Right cardiac atrium (tissue), 5 donors: ENCODE measurements at regions not wholly inside any gene's neighbourhood (a gene's known extent, or its start where the extent isn't known, plus 50 kb on each side); places are given as distances from the start of the nearest gene placed in this dataset.

Experiments used
- ATAC-seq, 2 donors: fragments of 200-7000 bp; cut with Tn5 transposase; one replicate each; pipeline versions ENCODE4 v1.8.0 to v1.9.1; 2020; ENCODE audit warnings: moderate library complexity in 2 of 2, mild to moderate bottlenecking in 1 of 2
- DNase-seq, 3 donors: peaks; one replicate each; pipeline ENCODE4 v3.0.0-alpha.2; 2020
- H3K27ac ChIP-seq: one replicate; pipeline ENCODE4 v1.5.1; 2013; ENCODE audit warnings: mild to moderate bottlenecking, low read length, control low read depth, moderate library complexity
- H3K27me3 ChIP-seq: one replicate; pipeline ENCODE4 v1.6.1; 2013; ENCODE audit not compliant: control insufficient read depth, insufficient read depth
- H3K4me1 ChIP-seq: one replicate; pipeline ENCODE4 v1.6.1; 2013; ENCODE audit warnings: low read length; ENCODE audit not compliant: control insufficient read depth, insufficient read depth
- H3K4me3 ChIP-seq: one replicate; pipeline ENCODE4 v1.5.1; 2013; ENCODE audit warnings: low read length, control low read depth
- H3K9me3 ChIP-seq: one replicate; pipeline ENCODE4 v1.6.1; 2013; ENCODE audit warnings: low read length; ENCODE audit not compliant: control insufficient read depth
- WGBS: extraction: QIAGEN DNeasy Blood & Tissue Kit; methylation state at CpG from one replicate; pipeline ENCODE4 v1.1.7; 2013; 5-methylcytosine and 5-hydroxymethylcytosine counted together
- intact Hi-C, 4 donors: fragments of 100-400 bp; cut with DNase I; formaldehyde crosslinking; loops; one replicate each; pipeline versions ENCODE4 v1.11.0 to v1.14.0; 2022 to 2023
- donor health status: healthy with polysubstance abuse.
- donor health status: DM: no; HTN: yes; CAD: no.
- donor health status: DM: no; HTN: no; CAD: no.
- donor health status: DM: no; HTN: yes; CAD: no; lungs with severe emphysema.
- donor health status: DM: yes; HTN: yes; CAD: no.

DNA sequence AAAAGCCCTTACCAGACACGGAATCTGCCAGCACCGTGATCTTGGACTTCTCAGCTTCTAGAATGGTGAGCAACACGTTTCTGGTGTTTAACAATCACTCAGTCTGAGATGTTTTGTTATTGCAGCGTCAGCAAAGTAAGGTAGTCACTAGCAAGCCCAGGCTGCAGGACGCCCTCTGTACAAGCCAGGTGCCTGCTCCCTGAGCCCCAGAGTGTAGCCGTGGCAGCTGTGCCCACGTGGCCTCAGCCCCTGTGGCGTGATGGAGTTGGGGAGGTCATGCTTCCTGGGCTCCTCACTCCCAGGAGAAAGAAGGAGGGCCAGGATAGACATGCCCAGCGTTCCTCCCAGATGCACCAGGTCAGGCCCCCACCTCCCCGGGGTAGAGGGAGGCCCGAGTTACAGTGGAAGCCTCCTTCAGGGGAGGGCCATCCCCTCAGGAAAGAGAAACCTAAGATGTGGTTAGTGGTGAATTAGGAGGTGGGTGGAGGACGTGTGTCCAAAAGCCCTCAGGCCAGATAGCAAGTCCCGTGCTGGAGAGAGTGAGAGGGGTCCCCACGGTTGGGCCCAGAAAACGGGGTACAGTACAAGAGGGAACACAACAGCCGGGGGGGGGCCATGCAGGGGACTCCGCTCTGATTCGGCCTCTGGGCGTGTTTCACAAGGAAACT is 169.6 kb upstream of the SOX1 start:
- ATAC-seq: no peak
- Histone ChIP-seq H3K27ac (no peak overlapping the region), H3K27me3 (no peaks in the 10 kb centered on the region), H3K4me1 (no peaks in the 10 kb centered on the region), H3K9me3 (no peaks in the 10 kb centered on the region), H3K4me3 (no peak overlapping the region)
- no peak for DNase-seq
- 71% methylated on average over 19 of the region's 19 CpGs for WGBS
- intact Hi-C loops: no loop called here

- Histone ChIP-seq H3K27me3 (no peaks in the 10 kb centered on the region), H3K4me1 (no peaks in the 10 kb centered on the region), H3K27ac (no peak overlapping the region), H3K4me3 (no peak overlapping the region), H3K9me3 (no peaks in the 10 kb centered on the region)
- ATAC-seq (no peak), DNase-seq (no peak)
- intact Hi-C loops: no loop called here
- 69% methylated on average over 9 of the region's 9 CpGs for WGBS
Observed at GRCh38 chr13:111897846-111898215, 169.1 kb upstream of the SOX1 start.

DNA sequence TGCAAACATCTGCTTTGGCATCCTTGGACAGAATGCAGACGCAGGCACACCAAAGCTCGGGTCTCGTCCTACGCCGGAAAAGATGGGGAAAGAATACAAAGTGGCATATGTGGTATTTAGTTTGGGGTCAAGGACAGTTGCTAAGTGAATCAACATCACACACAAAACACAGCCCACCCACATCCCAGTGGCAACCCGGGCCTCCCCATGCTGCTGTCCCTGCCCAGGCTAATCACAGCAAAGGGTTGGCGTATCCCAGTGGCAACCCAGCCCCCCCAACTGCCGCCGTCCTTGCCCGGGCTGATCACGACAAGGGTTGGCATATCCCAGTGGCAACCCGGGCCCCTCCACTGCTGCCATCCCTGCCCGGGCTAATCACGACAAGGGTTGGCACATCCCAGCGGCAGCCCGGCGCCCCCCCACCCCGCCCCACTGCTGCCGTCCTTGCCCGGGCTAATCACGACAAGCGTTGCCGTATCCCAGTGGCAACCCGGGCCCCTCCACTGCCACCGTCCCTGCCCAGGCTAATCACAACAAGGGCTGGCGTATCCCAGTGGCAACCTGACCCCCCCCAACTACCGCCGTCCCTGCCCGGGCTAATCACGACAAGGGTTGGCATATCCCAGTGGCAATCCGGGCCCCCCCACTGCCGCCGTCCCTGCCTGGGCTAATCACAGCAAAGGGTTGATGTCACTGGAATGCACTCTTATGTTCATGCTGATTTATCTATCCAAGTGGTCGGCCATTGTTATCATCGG is 167.8 kb upstream of the SOX1 start:
- 83% methylated on average over 35 of the region's 35 CpGs for WGBS
- DNase-seq (no peak), ATAC-seq (no peak)
- Histone ChIP-seq H3K9me3 (no peaks in the 10 kb centered on the region), H3K4me1 (no peaks in the 10 kb centered on the region), H3K27ac (no peak overlapping the region), H3K27me3 (no peaks in the 10 kb centered on the region), H3K4me3 (no peak overlapping the region)
- intact Hi-C loops: no loop called here

GRCh38 chr13:111899714-111900389 is 167.1 kb upstream of the SOX1 start:
- DNase-seq: no peak
- ATAC-seq: no peak
- intact Hi-C loops: no loop called here
- 82% methylated on average over 15 of the region's 15 CpGs for WGBS
- Histone ChIP-seq H3K4me3 (no peak overlapping the region), H3K4me1 (no peaks in the 10 kb centered on the region), H3K27ac (no peak overlapping the region), H3K27me3 (no peaks in the 10 kb centered on the region), H3K9me3 (no peaks in the 10 kb centered on the region)

DNA sequence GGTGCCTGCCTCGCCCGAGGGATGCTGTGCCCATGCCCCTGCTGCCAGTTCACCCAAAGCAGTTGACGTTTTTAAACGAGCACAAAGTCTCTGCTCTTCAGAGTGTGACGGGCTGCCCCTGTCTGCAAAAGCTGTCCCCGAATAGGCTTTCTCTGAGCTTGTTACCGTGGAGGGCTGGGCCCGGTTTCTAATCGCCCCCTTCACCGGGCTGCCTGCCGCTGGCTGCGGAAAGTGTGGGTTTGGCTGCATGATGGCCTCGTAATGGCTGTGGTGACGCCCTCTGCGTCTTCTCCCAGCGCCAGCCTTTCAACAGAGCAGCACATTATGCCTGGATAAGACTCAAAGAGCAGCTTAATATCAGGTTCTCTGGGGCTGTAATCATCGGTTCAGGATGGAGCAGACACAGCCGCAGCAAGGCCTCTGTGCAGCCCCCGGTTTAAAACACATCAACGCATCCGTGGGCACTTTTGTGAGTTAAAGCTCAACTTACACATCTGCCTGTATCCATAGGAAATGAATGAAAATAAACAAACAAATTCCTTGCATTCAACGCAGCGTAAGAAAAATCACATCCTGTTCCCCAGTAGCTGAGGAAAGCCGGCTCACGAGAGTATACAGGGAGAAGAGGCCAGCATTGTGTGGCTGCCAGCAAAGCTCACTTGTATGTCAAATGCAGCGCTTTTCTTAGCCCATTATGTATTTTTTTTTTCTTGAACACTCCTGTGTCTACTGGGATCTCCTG is 166.4 kb upstream of the SOX1 start:
- H3K4me1 ChIP-seq: no peaks in the 10 kb centered on the region
- no peaks in the 10 kb centered on the region for H3K9me3 ChIP-seq
- ATAC-seq: no peak
- no peak for DNase-seq
- no peak overlapping the region for H3K4me3 ChIP-seq
- H3K27me3 ChIP-seq: no peaks in the 10 kb centered on the region
- H3K27ac ChIP-seq: no peak overlapping the region
- WGBS: 42% methylated on average over 26 of the region's 26 CpGs
- intact Hi-C loops: no loop called here

DNA sequence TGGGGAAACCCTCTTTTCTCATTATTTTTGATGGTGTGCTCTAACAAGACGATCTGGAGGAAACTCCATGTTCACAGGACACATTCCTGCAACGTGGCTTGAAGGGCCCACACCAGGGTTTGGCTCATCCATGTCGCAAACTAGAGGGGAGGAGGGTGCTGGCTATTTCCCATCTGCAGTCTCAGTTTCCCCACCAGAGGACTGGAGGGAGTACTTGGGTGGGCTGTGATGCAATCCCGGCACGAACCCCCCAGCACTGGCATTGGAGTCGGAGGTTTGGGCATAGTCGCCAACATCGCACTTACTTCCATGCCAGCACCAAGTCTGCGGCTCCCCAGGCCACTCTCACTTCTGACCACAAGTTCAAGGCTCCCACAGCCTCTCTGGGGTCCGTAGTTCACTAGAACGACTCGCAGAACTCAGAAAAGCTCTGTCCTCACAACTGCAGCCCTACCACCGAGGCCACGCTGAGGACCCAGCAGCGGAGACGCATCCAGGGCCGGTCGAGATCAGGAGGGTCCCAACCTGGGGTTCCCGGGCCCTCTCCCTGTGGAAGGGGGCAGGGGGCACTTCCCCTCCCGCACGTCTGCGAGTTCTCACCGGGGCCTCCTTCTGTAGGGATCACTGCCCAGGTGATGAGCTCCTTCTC is 165.6 kb upstream of the SOX1 start:
- ATAC-seq: no peak
- intact Hi-C loops: no loop called here
- DNase-seq: no peak
- H3K27me3 ChIP-seq: no peaks in the 10 kb centered on the region
- no peaks in the 10 kb centered on the region for H3K9me3 ChIP-seq
- H3K4me1 ChIP-seq: no peaks in the 10 kb centered on the region
- no peak overlapping the region for H3K27ac ChIP-seq
- WGBS: 82% methylated on average over 23 of the region's 23 CpGs
- H3K4me3 ChIP-seq: no peak overlapping the region

- Histone ChIP-seq H3K27me3 (no peaks in the 10 kb centered on the region), H3K4me3 (no peak overlapping the region), H3K9me3 (no peaks in the 10 kb centered on the region), H3K27ac (no peak overlapping the region), H3K4me1 (no peaks in the 10 kb centered on the region)
- DNase-seq (no peak), ATAC-seq (no peak)
- WGBS: 82% methylated on average over 10 of the region's 10 CpGs
- intact Hi-C loops: no loop called here
Observed at GRCh38 chr13:111902726-111903125, 164.2 kb upstream of the SOX1 start.

- Histone ChIP-seq H3K4me3 (no peak overlapping the region), H3K27ac (no peak overlapping the region), H3K9me3 (no peaks in the 10 kb centered on the region), H3K4me1 (no peaks in the 10 kb centered on the region), H3K27me3 (no peaks in the 10 kb centered on the region)
- DNase-seq (no peak), ATAC-seq (no peak)
- 81% methylated on average over 5 of the region's 5 CpGs for WGBS
- intact Hi-C loops: no loop called here
Observed at GRCh38 chr13:111903143-111903542, 163.8 kb upstream of the SOX1 start.

- H3K27ac ChIP-seq: no peak overlapping the region
- H3K27me3 ChIP-seq: no peaks in the 10 kb centered on the region
- no peaks in the 10 kb centered on the region for H3K9me3 ChIP-seq
- no peak for ATAC-seq
- intact Hi-C loops: no loop called here
- 81% methylated on average over 7 of the region's 7 CpGs for WGBS
- no peaks in the 10 kb centered on the region for H3K4me1 ChIP-seq
- DNase-seq: no peak
- no peak overlapping the region for H3K4me3 ChIP-seq
Observed at GRCh38 chr13:111904166-111904565, 162.8 kb upstream of the SOX1 start.

DNA sequence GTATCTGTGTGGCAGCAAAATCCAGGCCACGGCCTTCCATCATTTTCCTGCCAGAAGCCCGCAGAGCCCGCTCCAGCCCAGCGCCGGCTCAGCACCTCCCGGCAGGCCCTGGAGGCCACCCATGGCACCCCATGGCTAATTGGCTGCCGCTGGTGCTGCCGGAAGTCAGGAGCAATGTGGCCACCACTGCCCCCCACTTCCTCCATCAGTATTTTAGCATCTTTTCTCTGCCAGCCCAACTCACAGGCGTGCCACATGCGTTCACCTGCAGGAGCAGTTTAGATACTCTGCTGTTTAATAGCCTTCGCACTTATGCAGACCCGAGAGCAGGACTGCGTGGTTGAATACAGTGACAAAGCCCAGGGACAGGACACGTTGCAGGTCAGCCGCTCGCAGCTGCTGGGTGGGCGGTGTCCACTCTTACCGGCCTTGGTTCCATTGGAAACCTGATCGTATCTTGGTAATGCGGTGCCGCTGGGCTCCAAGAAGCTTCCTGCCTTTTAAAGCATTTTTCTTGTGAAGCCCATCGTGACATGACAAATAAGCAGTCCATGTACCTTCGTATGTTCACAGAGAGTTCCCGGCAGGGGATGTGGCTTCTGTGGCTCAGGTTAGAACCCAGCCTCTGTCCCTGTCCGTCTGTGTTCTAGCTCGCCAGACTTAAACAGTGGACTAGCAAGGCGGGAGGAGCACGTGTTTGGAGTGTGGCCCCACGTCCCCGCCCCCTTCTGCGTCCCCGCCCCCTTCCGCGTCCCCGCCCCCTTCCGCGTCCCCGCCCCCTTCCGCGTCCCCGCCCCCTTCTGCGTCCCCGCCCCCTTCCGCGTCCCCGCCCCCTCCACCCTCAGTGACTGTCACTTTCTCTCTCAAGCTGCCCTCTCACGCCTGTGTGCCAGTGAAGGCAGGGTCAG is 162.0 kb upstream of the SOX1 start:
- ATAC-seq (no peak), DNase-seq (no peak)
- intact Hi-C loops: no loop called here
- 87% methylated on average over 47 of the region's 47 CpGs for WGBS
- Histone ChIP-seq H3K4me1 (no peaks in the 10 kb centered on the region), H3K9me3 (no peaks in the 10 kb centered on the region), H3K27ac (no peak overlapping the region), H3K4me3 (no peak overlapping the region), H3K27me3 (no peaks in the 10 kb centered on the region)
